ENCODE measurements at regions not wholly inside any gene's neighbourhood (a gene's known extent, or its start where the extent isn't known, plus 50 kb on each side); places are given as distances from the start of the nearest gene placed in this dataset.

DNA sequence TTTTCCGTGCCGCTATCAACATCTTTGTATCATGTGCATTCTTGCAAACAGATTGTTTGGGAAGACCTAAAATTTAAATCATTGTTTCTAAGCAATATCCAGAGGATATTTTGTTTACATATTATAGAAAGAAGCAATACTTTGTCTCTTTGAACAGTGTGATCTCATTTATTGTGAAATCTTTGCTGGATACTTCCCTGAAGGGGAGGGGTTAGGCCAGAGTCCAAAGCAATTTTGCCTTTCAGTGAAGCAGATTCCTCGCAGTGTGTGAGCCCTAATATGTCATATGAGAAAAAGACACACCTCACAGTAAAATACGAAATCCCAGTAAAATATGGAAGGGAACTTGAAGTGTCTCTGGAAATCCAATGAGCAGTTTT lies 158.7 kb upstream of the SLCO3A1 start:
- Mint-ChIP-seq H3K27me3 (peaks cover 21% of the 10 kb centered on the region), H3K36me3 (ENCODE audit: insufficient read depth) (no peaks in the 10 kb centered on the region), H3K9me3 (no peaks in the 10 kb centered on the region), H3K4me3 (no peak overlapping the region), H3K27ac (ENCODE audit: low read depth) (no peak overlapping the region), H3K4me1 (no peaks in the 10 kb centered on the region)
- no peak for ATAC-seq (replicated peaks; ENCODE audit: extremely low read depth, poor library complexity, severe bottlenecking)
- no peak for DNase-seq (ENCODE audit: low spot score in 2 of 2)

DNA sequence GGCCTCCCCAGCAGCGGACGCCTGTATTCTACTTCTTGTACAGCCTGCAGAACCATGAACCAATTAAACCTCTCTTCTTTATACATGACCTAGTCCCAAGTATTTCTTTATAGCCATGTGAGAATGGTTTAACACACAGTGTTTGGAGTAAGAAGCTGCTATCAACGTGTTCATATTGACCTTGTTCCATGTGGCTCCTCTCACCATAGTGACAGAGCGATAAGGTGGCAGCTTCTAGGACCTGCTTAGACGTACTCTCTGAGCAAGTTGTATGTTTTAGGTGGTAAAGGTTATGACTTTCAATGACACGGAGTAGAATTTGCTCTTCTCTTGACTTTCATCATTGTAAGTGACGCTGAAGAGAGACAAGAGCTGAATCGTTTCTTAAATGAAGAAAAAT lies 157.7 kb upstream of the SLCO3A1 start:
- Mint-ChIP-seq H3K4me1 (no peaks in the 10 kb centered on the region), H3K27ac (ENCODE audit: low read depth) (no peak overlapping the region), H3K4me3 (no peak overlapping the region), H3K36me3 (ENCODE audit: insufficient read depth) (no peaks in the 10 kb centered on the region), H3K27me3 (peaks cover 23% of the 10 kb centered on the region), H3K9me3 (no peaks in the 10 kb centered on the region)
- no peak for ATAC-seq (replicated peaks; ENCODE audit: extremely low read depth, poor library complexity, severe bottlenecking)
- DNase-seq (ENCODE audit: low spot score in 2 of 2), result no peak

DNA sequence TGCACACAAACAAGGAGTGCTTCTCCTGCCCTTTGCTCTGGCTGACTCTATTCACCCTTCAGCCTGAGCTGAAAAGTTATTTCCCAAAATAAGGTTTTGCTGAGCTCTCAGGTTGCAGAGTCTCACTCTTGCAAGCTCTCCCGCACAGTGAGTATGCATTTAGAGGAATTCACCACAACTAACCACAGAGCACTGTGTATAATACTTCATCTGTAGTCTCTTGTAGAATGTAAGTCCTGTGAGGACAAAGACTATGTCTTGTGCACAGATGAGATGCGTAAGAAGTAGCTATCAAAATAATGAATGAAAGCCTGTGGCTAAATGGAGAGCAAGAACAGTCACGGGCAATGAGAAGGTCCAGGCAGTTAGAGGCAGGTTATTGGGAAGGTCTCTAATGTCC lies 156.5 kb upstream of the SLCO3A1 start:
- H3K36me3 Mint-ChIP-seq (ENCODE audit: insufficient read depth), result no peaks in the 10 kb centered on the region
- no peak overlapping the region for H3K4me3 Mint-ChIP-seq
- no peak overlapping the region for H3K27ac Mint-ChIP-seq (ENCODE audit: low read depth)
- DNase-seq (ENCODE audit: low spot score in 2 of 2), result no peak
- H3K4me1 Mint-ChIP-seq, result no peaks in the 10 kb centered on the region
- H3K27me3 Mint-ChIP-seq, result peaks cover 29% of the 10 kb centered on the region
- no peak for ATAC-seq (replicated peaks; ENCODE audit: extremely low read depth, poor library complexity, severe bottlenecking)
- no peaks in the 10 kb centered on the region for H3K9me3 Mint-ChIP-seq

DNA sequence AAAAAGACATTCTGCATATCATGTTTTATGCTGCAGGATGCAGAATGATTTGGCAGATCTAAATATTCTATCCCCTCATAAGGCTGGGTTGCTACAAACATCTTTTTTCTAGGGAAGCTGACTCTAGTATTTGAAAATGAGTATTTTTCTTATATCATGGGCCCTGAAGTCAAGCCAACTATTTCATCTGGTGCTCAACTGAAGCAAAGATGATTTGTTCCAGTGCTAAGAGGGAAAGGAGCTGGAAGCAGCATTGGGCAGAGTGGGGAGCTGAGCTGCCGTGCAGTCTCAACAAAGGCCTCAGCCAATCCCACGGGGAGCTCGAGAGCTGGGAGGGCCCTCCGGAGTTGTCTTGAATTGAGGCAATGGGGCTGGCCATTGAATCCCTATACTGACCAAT lies 155.3 kb upstream of the SLCO3A1 start:
- Mint-ChIP-seq H3K27me3 (peaks cover 29% of the 10 kb centered on the region), H3K4me3 (no peak overlapping the region), H3K27ac (ENCODE audit: low read depth) (no peak overlapping the region), H3K36me3 (ENCODE audit: insufficient read depth) (no peaks in the 10 kb centered on the region), H3K4me1 (no peaks in the 10 kb centered on the region), H3K9me3 (no peaks in the 10 kb centered on the region)
- no peak for DNase-seq (ENCODE audit: low spot score in 2 of 2)
- ATAC-seq (replicated peaks; ENCODE audit: extremely low read depth, poor library complexity, severe bottlenecking), result no peak

DNA sequence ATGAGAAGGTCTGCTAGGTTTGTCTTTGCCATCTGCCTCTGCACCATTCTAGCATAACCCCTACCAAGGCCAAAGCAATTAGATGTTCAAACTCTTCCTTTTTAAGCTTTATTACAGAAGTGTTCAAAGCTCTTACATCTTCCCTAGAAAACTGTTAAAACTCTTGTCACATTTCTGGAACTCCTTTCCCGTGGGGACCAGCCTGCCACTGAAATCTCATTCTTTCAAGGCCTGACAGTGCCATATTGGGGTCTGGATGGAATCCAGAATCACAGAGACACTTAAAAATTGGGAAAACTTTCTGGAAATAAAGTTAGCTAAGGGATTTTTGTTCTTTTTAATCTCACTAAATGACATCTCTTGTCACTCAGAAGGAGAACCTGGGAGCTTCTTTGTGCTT lies 153.8 kb upstream of the SLCO3A1 start:
- Mint-ChIP-seq H3K9me3 (no peaks in the 10 kb centered on the region), H3K4me1 (no peaks in the 10 kb centered on the region), H3K27me3 (peaks cover 29% of the 10 kb centered on the region), H3K27ac (ENCODE audit: low read depth) (no peak overlapping the region), H3K36me3 (ENCODE audit: insufficient read depth) (no peaks in the 10 kb centered on the region), H3K4me3 (no peak overlapping the region)
- ATAC-seq (replicated peaks; ENCODE audit: extremely low read depth, poor library complexity, severe bottlenecking), result no peak
- no peak for DNase-seq (ENCODE audit: low spot score in 2 of 2)

DNA sequence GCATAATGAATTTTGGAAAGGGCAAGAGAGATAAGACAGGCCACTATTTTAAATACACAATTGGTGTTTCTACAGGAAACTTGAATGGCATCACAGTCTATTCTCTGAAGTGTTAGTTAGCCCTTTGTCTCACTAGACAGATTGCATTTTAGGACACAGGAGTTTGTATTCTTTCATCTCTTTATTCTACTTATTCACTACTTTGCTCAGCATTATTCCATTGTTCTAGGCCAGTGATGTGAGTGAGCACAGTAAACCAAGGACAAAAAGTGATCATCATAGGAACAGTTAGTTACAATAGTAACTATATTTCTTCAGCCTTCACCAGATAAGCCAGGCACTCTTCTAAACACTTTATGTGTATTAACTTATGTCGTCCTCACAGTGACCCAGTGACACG lies 150.2 kb upstream of the SLCO3A1 start:
- Mint-ChIP-seq H3K36me3 (ENCODE audit: insufficient read depth) (peaks cover 3% of the 10 kb centered on the region), H3K4me1 (peaks cover 23% of the 10 kb centered on the region), H3K27me3 (peaks cover 12% of the 10 kb centered on the region), H3K4me3 (no peak overlapping the region), H3K27ac (ENCODE audit: low read depth) (no peak overlapping the region), H3K9me3 (no peaks in the 10 kb centered on the region)
- ATAC-seq (replicated peaks; ENCODE audit: extremely low read depth, poor library complexity, severe bottlenecking) (no peak), DNase-seq (ENCODE audit: low spot score in 2 of 2) (no peak)

DNA sequence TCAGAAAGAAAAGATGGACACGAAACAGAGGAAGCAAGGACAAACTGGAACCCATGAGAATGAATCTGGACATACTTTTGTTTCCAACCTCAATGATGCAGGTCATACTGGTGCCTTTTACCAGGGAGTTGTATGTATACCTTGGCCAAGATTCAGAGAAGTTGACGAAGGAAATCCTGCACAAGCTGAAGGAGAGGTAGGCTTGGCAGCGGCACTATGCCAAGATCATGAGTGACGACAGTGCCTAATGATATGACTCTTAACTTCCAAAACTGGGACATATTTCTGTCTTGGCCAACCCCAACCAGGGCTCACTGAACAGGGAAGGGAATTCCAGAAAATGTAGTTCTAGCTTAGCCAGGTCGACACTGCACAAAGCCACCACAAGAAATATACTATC lies 149.2 kb upstream of the SLCO3A1 start:
- H3K27me3 Mint-ChIP-seq, result peaks cover 12% of the 10 kb centered on the region
- no peaks in the 10 kb centered on the region for H3K9me3 Mint-ChIP-seq
- H3K4me1 Mint-ChIP-seq, result peaks cover 23% of the 10 kb centered on the region
- peaks cover 3% of the 10 kb centered on the region for H3K36me3 Mint-ChIP-seq (ENCODE audit: insufficient read depth)
- no peak for ATAC-seq (replicated peaks; ENCODE audit: extremely low read depth, poor library complexity, severe bottlenecking)
- H3K4me3 Mint-ChIP-seq, result no peak overlapping the region
- no peak overlapping the region for H3K27ac Mint-ChIP-seq (ENCODE audit: low read depth)
- DNase-seq (ENCODE audit: low spot score in 2 of 2), result no peak

DNA sequence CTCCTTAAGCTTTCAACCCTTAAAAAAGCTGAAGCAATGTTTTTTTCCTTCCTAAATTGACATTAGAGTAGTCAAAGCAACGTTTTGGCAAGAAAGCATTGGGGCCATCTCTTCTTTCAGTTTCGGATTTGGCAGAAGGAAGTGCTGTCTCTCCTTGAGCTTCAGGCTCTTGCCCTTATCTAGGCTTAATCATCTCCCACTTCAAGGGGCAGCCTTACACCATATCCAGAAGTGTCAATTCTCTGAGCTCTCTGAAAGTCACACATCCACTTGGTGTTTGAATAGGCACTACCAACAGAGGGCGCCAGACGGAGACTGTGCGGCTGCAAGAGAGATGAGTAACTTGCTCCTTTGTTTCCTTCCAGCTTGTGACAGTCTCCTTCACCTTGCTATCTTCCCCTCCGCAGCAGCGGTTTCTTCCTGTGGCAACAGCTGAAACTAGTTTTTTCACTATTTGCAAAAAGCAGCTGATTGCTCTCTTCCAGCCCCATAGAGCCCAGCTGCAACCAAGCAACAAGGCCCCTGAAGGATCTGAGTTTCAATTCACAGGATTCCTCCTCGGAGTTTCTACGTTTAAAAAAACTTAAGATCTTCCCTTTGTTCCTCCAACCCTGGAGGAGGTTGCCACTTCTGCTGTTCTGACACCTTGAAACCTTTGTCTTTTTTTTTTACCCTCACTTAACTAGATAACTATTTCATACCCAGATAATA lies 147.0 kb upstream of the SLCO3A1 start:
- peak overlapping the region; percentile 76 for H3K27ac Mint-ChIP-seq (ENCODE audit: low read depth)
- no peaks in the 10 kb centered on the region for H3K9me3 Mint-ChIP-seq
- peaks cover 10% of the 10 kb centered on the region for H3K27me3 Mint-ChIP-seq
- peak overlapping the region; percentile 46 for H3K4me3 Mint-ChIP-seq
- ATAC-seq (replicated peaks; ENCODE audit: extremely low read depth, poor library complexity, severe bottlenecking) (peak; percentile 100), DNase-seq (ENCODE audit: low spot score in 2 of 2) (peak; percentile 70 to 86)
- peaks cover 3% of the 10 kb centered on the region for H3K36me3 Mint-ChIP-seq (ENCODE audit: insufficient read depth)
- H3K4me1 Mint-ChIP-seq, result peaks cover 23% of the 10 kb centered on the region

DNA sequence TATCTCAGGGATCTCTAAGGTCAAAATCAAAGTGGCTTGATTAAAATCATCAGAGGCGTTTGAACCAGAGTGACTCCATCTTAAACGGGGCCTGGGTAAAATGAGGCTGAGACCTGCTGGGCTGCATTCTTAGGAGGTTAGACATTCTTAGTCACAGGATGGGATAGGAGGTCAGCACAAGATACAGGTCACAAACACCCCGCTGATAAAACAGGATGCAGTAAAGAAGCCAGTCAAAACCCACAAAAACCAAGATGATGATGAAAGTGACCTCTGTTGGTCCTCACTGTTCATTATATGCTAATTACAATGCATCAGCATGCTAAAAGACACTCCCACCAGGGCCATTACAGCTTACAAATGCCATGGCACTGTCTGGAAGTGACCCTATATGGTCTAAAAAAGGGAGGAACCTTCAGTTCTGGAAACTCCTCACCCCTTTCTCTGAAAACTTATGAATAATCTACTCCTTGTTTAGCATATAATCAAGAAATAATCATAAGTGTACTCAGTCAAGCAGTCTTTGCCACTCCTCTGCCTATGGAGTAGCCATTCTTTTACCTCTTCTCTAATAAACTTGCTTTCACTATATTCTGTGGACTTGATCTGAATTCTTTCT lies 143.3 kb upstream of the SLCO3A1 start:
- Mint-ChIP-seq H3K4me3 (no peak overlapping the region), H3K27me3 (peaks cover 46% of the 10 kb centered on the region), H3K36me3 (ENCODE audit: insufficient read depth) (peaks cover 3% of the 10 kb centered on the region), H3K9me3 (no peaks in the 10 kb centered on the region), H3K27ac (ENCODE audit: low read depth) (no peak overlapping the region), H3K4me1 (peaks cover 21% of the 10 kb centered on the region)
- ATAC-seq (replicated peaks; ENCODE audit: extremely low read depth, poor library complexity, severe bottlenecking) (no peak), DNase-seq (ENCODE audit: low spot score in 2 of 2) (no peak)

DNA sequence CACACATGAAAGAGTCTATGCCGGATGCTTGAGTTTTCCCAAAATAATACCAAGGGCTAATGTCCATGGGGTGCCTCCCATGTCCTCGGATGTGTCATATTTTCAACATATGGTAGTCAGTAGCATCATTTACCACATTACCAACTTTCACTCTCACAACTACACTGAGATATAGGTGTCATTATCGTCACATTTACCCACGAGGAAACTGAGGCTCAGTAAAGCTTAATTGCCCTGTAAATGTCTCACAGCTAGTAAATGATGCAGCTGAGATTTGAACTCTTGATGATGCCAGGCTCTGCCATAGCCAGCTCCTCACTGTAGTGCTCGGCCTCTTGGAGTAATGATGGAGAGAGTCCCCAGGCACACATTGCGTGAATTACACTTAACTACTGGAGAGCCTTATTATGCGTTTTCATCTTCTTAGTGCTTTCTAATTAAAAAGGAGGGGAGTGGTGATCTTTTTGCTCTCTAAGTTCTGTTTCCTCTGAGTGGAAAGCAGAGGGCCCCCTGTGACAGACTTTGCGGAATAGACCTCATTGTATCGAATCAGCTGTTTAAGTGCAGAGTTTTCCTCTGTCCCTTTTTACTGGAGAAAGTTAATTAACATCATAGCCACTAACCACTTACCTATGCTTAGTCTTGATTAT lies 142.0 kb upstream of the SLCO3A1 start:
- Mint-ChIP-seq H3K27me3 (peaks cover 51% of the 10 kb centered on the region), H3K36me3 (ENCODE audit: insufficient read depth) (peaks cover under 1% of the 10 kb centered on the region), H3K4me3 (no peak overlapping the region), H3K27ac (ENCODE audit: low read depth) (no peak overlapping the region), H3K4me1 (peaks cover 8% of the 10 kb centered on the region), H3K9me3 (no peaks in the 10 kb centered on the region)
- DNase-seq (ENCODE audit: low spot score in 2 of 2) (no peak), ATAC-seq (replicated peaks; ENCODE audit: extremely low read depth, poor library complexity, severe bottlenecking) (no peak)

DNA sequence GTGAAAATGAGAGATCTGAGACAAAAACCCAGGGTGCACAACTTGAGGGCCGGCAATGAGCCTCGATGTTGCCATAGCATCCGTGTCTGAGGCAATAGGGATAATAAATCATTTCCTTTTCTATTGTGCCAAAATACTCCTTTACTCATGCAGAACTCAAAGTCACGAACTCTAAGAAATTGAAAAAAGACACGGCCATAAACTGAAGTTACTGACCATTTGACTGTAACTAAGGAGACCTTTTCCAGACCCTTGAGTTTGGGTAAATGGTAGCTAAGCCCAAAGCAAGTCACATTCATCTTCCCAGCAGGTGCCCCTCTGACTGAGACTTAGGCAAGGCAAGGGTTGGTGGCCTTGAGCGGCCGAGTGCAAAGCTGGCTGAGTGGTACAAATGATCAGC lies 141.2 kb upstream of the SLCO3A1 start:
- no peak overlapping the region for H3K27ac Mint-ChIP-seq (ENCODE audit: low read depth)
- ATAC-seq (replicated peaks; ENCODE audit: extremely low read depth, poor library complexity, severe bottlenecking) (no peak), DNase-seq (ENCODE audit: low spot score in 2 of 2) (no peak)
- peaks cover under 1% of the 10 kb centered on the region for H3K4me1 Mint-ChIP-seq
- H3K36me3 Mint-ChIP-seq (ENCODE audit: insufficient read depth), result no peaks in the 10 kb centered on the region
- H3K4me3 Mint-ChIP-seq, result no peak overlapping the region
- H3K27me3 Mint-ChIP-seq, result peaks cover 57% of the 10 kb centered on the region
- H3K9me3 Mint-ChIP-seq, result no peaks in the 10 kb centered on the region

DNA sequence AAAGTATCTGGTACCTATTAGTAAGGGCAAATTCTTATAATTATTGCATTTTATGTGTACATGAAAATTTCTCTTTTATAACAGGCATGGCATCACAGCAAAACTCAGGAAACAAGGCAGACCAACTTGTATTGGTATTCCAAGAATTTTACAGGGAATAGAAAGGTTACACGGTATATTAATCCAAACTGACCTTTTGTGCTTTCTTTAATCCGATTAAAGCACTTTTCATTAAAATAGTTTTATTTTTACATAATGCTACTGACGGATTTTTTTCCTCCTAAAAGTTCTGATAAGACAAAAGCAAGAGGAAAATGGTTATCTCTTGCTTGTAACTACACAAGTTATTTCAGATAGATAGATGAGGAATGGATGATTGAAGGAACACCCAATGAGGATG lies 137.0 kb upstream of the SLCO3A1 start:
- H3K27me3 Mint-ChIP-seq, result peaks cover 82% of the 10 kb centered on the region
- no peak overlapping the region for H3K4me3 Mint-ChIP-seq
- no peaks in the 10 kb centered on the region for H3K9me3 Mint-ChIP-seq
- no peaks in the 10 kb centered on the region for H3K36me3 Mint-ChIP-seq (ENCODE audit: insufficient read depth)
- H3K27ac Mint-ChIP-seq (ENCODE audit: low read depth), result no peak overlapping the region
- no peak for DNase-seq (ENCODE audit: low spot score in 2 of 2)
- H3K4me1 Mint-ChIP-seq, result no peaks in the 10 kb centered on the region
- ATAC-seq (replicated peaks; ENCODE audit: extremely low read depth, poor library complexity, severe bottlenecking), result no peak

DNA sequence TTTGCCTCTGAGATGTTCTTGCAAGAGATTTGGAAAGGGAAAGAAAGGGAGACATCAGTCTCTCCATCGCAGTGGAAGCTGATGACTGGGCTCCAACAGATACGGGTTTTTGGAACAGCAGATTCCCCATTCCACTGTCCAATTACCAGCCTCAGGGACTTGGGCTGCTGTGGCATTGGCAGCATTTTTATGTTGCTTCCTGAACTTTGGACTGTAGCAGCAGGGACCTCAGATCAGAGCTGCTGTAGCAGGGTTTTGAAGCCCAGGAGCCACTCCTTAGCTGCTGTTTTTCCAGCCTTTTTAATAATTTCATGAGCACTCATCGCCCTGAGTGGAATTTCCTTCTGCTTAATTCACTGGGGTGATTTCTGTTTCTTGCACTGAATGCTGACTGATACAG lies 135.7 kb upstream of the SLCO3A1 start:
- ATAC-seq (replicated peaks; ENCODE audit: extremely low read depth, poor library complexity, severe bottlenecking) (no peak), DNase-seq (ENCODE audit: low spot score in 2 of 2) (no peak)
- Mint-ChIP-seq H3K36me3 (ENCODE audit: insufficient read depth) (no peaks in the 10 kb centered on the region), H3K27me3 (peaks cover 75% of the 10 kb centered on the region), H3K4me3 (no peak overlapping the region), H3K9me3 (no peaks in the 10 kb centered on the region), H3K27ac (ENCODE audit: low read depth) (no peak overlapping the region), H3K4me1 (no peaks in the 10 kb centered on the region)

All from central memory CD8-positive, alpha-beta T cell (primary cell).